NCI-H1930 (cell line): ENCODE measurements at regions not wholly inside any gene's neighbourhood (a gene's known extent, or its start where the extent isn't known, plus 50 kb on each side); places are given as distances from the start of the nearest gene placed in this dataset.
"Not testable (repeated sequence)": the region's sequence is repeated elsewhere in the genome, so short reads cannot be mapped to it uniquely, and the experiment has no call there.

Experiments
- DNase-seq, 2 experiments: peaks; one replicate each; lab custom pipeline; 2025; lab: John Stamatoyannopoulos, UW

DNA sequence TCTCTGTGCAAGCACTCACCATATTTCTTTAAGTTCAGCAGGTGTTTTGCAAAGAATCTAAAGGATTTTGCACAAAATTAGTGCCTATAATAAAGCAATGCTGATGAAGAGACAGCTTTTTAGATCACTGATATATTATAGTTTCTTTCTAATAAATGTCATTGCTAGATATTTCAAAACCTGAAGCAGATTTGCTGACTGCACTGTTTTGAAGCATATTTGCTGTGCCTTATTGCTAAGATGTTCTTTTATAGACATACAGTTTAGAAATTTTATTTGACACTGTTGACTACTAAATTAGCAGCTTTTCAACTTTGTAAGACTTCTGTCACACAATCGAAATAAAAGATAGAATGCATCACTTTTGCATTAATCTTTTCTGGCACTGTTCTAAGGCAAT lies 620.9 kb upstream of the CELF4 start:
- no peak for DNase-seq

GRCh38 chr18:38174594-38174993 lies 609.0 kb upstream of the CELF4 start:
- DNase-seq: no peak

GRCh38 chr18:38174173-38174572 lies 608.6 kb upstream of the CELF4 start:
- no peak for DNase-seq

DNA sequence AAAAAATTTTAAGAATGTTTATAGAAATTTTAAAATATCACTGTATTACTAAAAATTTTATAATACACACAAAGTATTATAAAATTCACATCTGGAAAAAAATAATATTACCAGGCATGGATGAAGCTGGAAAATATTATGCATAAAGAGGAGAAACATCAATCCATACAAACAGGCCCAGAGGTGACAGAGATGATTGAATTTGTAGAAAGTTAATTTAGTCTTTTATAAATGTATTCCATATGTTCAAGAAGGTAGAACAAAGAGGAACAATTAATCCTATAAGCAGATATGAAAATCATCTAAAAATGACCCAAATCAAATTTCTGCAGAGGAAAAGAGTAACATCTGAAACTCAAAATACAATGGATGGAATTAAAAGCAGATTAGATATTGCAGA lies 605.2 kb upstream of the CELF4 start:
- DNase-seq: no peak

DNA sequence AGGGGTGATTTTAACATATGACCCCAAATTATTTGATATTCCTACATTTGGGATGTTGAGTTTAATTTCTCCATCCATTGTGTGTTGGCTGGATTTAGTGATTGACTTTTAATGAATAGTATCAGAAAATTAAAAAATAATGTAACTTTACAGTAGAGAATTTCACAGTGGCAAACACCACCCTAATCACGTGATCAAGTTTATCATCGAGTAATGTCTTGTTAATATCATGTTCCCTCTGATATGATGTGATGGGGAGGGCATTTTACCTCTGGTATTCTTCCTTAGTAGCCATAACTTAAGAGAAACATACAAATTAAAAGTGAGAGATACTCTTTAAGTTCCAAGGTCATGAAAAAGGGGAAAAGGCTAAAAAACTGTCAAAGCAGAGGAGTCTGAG lies 602.0 kb upstream of the CELF4 start:
- no peak for DNase-seq

- not testable (repeated sequence) for DNase-seq
Measured at GRCh38 chr18:38153116-38153515, 587.5 kb upstream of the CELF4 start.

GRCh38 chr18:38116716-38117115 lies 551.1 kb upstream of the CELF4 start:
- DNase-seq: no peak

- DNase-seq: no peak
Measured at GRCh38 chr18:38115201-38115600, 549.6 kb upstream of the CELF4 start.

GRCh38 chr18:38087538-38087937 lies 521.9 kb upstream of the CELF4 start:
- no peak for DNase-seq

- no peak for DNase-seq
Measured at GRCh38 chr18:38081516-38081915, 515.9 kb upstream of the CELF4 start.

- no peak for DNase-seq
Measured at GRCh38 chr18:38077229-38077628, 511.6 kb upstream of the CELF4 start.

DNA sequence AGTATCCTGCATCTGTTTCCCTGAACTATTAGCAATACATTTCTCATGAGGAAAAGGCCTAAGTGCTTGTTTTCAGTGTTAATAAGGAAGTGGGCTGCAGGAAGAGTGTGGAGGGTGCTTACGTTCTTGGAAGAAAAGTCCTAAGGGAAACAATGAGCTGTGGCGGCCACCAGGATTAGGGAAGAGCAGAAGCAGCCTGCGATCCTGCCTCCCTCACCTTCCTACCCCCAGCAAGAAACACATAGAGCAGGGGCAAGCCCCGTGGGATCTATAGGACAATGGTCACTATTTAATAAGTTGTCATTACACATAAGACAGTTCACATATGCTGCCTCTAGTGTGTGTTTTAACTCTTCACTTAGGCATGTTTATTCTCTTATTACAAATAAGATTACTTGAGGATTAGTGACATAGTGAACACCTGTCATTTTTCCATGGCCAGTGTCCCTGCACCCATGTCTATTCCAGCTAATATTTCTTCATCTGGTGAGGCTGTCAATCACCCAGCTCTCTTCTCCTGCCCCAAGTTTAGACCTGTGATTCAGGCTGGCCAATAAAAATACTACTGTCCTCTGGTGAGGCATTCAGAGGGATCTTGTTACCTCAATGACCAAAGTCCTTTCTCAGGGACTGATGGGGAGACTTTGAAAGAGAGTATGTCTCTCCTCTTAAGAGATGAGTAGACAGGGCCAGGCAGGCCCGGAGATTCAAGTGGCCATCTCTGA lies 510.9 kb upstream of the CELF4 start:
- DNase-seq: no peak

DNA sequence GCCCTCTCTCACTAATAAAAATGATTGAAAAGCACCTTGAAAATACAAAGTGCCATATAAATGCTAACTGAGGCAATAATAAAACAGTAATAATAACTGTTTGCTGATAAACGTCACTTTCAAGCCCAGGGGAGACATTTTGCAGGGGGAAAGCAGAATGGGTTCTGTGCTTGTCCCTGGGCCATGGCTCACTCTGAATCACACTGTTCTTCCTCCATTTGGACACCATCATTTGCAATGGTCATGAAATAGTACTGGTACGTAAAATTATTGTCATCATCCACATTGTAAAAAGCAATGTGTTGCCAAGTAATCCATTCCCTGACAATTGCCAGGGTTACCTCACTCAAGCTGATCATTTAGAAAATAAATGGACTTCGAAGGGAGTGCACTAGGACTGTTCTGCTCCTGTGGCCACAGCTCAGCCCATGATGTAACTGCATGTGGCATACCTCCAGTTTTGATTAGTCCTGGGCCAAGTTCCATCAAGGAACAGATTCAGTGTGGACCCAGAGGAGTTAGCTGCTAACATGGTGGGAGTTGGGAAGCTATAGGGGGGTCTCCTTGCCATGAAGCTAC lies 508.8 kb upstream of the CELF4 start:
- no peak for DNase-seq

- DNase-seq: no peak
Measured at GRCh38 chr18:38067821-38068220, 502.2 kb upstream of the CELF4 start.

DNA sequence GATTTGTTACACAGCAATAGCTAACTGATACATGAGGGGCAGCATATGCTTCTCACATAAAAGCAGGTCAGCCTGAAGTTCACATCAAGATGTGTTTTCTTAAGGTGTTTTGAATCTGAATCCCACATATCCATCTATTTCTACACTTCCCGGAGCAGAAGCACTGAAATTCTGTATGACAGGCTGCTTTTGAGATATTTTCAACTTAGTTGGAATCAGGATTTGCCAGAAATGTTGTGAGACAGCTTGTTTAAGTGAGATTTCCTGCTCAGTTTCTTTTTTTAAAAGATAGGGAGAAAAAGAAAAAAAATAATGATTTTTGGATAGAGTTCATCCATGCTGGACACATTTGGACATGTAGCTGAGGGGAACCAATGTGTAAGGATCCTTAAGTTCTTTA lies 501.5 kb upstream of the CELF4 start:
- no peak for DNase-seq

DNA sequence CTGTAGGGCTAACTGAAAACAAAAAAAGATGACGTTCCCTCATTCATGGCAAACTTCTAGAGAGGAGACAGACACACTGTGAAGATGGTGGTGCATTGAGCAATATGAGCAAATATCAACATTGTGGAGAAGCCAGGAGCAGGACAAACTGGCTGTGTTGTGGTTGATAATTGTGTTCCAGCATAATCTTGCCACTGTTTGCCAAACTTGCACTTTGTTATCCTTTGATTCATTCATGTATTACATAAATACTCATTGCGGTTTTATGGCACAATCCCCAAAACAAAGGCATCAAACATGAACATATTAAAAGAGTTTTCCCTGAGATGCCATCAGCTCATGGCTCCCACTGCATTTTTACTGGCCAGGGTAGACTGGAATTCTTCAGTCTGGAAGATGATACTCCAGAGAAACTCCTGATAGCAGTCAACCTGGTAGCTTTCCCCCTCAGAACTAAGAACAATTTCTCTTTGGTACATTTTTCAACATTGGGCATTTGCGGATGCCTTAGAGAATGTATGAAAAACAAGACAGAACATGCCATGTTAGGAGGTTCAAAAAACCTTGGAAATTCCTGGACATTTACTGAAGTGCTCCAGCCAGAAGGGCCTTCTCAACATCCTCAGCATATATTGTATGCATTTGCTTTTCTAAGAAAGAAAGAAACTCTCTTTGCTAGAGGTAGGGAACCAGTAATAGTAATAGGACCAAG lies 487.4 kb upstream of the CELF4 start:
- no peak for DNase-seq

- no peak for DNase-seq
Measured at GRCh38 chr18:38047820-38048219, 482.2 kb upstream of the CELF4 start.

DNA sequence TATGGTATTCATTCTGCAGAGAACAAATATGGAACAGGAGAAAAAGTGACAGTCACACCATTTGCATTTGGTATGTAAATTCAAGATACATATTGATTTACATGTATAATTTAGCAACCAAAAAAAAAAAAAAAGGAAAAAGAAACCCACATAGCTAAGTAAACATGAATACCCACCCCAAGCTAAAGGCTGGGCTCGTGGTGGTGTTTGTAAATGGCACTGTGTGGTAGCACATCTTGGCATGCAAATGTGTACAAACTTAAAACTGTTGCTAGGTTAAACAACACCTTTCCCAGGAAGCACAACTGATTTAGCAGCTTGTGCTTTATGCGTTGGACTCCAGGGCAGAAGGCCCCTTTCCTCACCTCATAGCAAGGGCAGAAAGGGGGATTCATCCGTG lies 481.1 kb upstream of the CELF4 start:
- DNase-seq: no peak

DNA sequence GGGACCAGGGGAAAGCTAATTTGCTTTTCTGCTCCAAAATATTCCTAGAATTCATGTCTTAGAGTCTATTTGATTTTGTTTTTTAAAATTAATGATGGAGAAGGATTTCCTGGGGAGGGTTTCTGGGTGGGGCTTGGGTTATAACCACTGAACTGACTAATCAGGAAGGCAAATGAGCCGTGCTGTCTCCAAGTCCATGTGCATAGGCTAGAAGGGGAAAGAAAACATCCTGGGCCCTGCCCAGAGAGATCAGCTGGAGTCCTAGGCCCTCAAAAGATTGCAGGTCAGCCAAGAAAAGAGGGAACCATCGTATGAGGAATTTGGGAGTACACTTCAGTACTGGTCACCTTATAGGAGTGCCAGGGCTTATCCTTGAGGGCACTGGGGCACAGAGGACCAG lies 480.2 kb upstream of the CELF4 start:
- no peak for DNase-seq

DNA sequence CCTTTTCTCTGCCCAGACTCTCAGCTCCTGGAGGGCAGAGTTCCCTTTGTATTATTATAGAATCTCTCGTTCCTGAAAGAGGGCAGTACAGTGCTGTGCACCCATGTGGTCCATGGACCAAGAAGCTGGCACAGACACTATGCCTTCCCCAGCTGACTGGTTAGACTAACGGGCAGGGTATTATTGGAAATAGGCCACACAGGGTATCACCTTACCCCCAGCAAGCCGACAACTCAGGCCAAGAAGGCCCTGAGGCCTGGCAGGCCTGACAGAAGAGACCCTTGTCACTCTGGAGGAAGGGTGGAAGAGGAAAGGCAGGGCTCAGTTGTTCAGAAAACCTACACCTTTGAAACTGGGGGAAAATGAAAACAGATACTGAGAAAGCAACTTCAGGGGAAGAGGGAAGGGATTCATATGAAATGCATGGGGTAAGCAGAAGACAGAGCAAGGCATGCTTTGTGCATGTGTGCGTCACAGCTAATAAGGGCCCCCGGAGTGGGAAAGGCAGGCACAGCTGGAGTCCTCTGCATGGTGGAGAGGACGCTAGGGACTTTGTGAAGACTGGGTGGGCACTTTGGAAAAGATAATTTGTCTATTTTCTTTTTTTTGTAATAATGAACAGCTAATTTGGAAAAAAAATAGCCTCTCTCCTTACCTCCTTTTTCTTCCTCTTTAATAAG lies 476.8 kb upstream of the CELF4 start:
- no peak for DNase-seq

- DNase-seq: no peak
Measured at GRCh38 chr18:38038242-38038641, 472.6 kb upstream of the CELF4 start.

DNA sequence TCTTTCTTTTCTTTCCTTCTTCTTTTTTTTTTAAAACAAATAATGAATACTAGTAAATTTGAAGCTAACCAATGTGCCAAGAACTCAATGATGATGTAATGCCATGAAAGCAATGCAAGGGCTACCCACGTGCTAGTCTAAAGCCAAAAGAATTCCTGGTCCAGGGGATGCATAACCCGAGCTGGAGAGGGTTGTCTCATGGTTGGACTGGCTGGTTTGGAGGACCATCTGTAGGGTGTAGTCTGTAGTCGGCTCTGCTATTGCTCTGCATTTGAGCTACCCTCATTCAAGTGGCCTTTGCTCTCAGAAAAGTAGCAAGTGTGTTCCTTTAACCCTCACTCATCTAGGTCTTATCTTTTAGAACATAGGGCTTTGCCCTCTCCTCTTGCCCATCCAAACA lies 469.6 kb upstream of the CELF4 start:
- no peak for DNase-seq

- no peak for DNase-seq
Measured at GRCh38 chr18:38033282-38033681, 467.7 kb upstream of the CELF4 start.
